ENCODE measurements at regions not wholly inside any gene's neighbourhood (a gene's known extent, or its start where the extent isn't known, plus 50 kb on each side); places are given as distances from the start of the nearest gene placed in this dataset.

DNA sequence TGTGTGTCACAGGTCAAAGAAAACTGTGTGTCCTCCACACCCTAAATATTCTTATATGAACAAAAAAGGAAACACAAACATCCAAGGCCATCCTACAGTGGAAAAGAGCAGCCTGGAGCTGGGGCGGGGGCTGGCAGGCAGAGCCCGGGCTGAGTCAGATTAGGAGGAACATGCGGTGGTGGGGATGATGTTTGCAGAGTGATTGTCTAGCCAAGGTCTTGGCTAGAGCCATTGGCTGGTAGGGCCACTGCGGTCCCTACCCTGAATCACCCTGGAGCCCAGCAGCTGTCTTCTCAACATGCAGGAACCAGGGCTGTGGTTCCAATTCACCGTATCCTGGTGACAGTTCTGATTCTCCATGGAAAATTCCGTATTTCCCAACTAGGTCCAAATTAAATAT, 439.5 kb downstream of the FGF9 start:
- TF ChIP-seq, protein P1, sequence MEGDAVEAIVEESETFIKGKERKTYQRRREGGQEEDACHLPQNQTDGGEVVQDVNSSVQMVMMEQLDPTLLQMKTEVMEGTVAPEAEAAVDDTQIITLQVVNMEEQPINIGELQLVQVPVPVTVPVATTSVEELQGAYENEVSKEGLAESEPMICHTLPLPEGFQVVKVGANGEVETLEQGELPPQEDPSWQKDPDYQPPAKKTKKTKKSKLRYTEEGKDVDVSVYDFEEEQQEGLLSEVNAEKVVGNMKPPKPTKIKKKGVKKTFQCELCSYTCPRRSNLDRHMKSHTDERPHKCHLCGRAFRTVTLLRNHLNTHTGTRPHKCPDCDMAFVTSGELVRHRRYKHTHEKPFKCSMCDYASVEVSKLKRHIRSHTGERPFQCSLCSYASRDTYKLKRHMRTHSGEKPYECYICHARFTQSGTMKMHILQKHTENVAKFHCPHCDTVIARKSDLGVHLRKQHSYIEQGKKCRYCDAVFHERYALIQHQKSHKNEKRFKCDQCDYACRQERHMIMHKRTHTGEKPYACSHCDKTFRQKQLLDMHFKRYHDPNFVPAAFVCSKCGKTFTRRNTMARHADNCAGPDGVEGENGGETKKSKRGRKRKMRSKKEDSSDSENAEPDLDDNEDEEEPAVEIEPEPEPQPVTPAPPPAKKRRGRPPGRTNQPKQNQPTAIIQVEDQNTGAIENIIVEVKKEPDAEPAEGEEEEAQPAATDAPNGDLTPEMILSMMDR (conservative IDR thresholded peaks at IDR 0.05; ENCODE audit: low read length), result no peak
- TF ChIP-seq EZH2phosphoT487 (IDR thresholded peaks at IDR 0.05; ENCODE audit: borderline replicate concordance), result no peak
